Natural killer cell (primary cell): ENCODE measurements at regions not wholly inside any gene's neighbourhood (a gene's known extent, or its start where the extent isn't known, plus 50 kb on each side); places are given as distances from the start of the nearest gene placed in this dataset.

Experiments
- ATAC-seq, 3 donors: fragments of 150-1000 bp in 2 of 3; fragments of 200-7000 bp in 1 of 3; cut with Tn5 transposase; 1 replicate in 1 of 3; 2 replicates in 2 of 3; pipeline ENCODE4 v1.10.0; 2021; ENCODE audit warnings: mild to moderate bottlenecking in 2 of 3, moderate library complexity in 2 of 3
- DNase-seq, 2 donors: peaks; one replicate each; pipeline versions ENCODE4 v3.0.0 to v3.0.0-alpha.2; 2013 to 2021; ENCODE audit warnings: mixed read lengths in 1 of 2
- H3K27ac ChIP-seq: one replicate; pipeline ENCODE4 v1.5.1; 2013; ENCODE audit warnings: mild to moderate bottlenecking, low read length
- H3K27me3 ChIP-seq: one replicate; pipeline ENCODE4 v1.6.1; 2013; ENCODE audit warnings: low read length; ENCODE audit not compliant: control insufficient read depth, insufficient read depth
- H3K36me3 ChIP-seq: one replicate; pipeline ENCODE4 v1.6.1; 2013; ENCODE audit warnings: low read length; ENCODE audit not compliant: control insufficient read depth, insufficient read depth
- H3K4me1 ChIP-seq: one replicate; pipeline ENCODE4 v1.6.1; 2013; ENCODE audit warnings: low read length; ENCODE audit not compliant: control insufficient read depth, insufficient read depth
- H3K4me3 ChIP-seq: one replicate; pipeline ENCODE4 v1.5.1; 2013; ENCODE audit warnings: low read length
- H3K9me3 ChIP-seq: one replicate; pipeline ENCODE4 v1.6.1; 2013; ENCODE audit warnings: low read length; ENCODE audit not compliant: control insufficient read depth, insufficient read depth
- H3K27ac Mint-ChIP-seq, 2 donors: one replicate each; pipeline ENCODE4 v1.8.0; 2022; ENCODE audit warnings: mild to moderate bottlenecking in 2 of 2, mixed read lengths in 2 of 2, moderate library complexity in 1 of 2
- H3K27me3 Mint-ChIP-seq, 2 donors: one replicate each; pipeline ENCODE4 v1.8.0; 2022; ENCODE audit warnings: low read depth in 2 of 2, mixed read lengths in 2 of 2
- H3K36me3 Mint-ChIP-seq: one replicate; pipeline ENCODE4 v1.8.0; 2022; ENCODE audit warnings: mixed read lengths
- H3K4me1 Mint-ChIP-seq, 2 donors: one replicate each; pipeline ENCODE4 v1.8.0; 2022; ENCODE audit warnings: mixed read lengths in 2 of 2
- H3K4me3 Mint-ChIP-seq: one replicate; pipeline ENCODE4 v1.8.0; 2022; ENCODE audit warnings: mild to moderate bottlenecking, moderate library complexity, mixed read lengths
- H3K9me3 Mint-ChIP-seq, 2 donors: one replicate each; pipeline ENCODE4 v1.8.0; 2022; ENCODE audit warnings: mixed read lengths in 2 of 2
- WGBS: methylation state at CpG from one replicate; pipeline ENCODE4 v1.1.7; 2013; ENCODE audit warnings: missing lambda C conversion rate; ENCODE audit not compliant: insufficient coverage; 5-methylcytosine and 5-hydroxymethylcytosine counted together
- intact Hi-C: fragments of 100-400 bp; cut with micrococcal nuclease; formaldehyde crosslinking; loops from one replicate; pipeline ENCODE4 v1.14.2; 2022
- TF ChIP-seq, protein P1 (sequence below): fragments of 200-600 bp; IDR thresholded peaks from one replicate; pipeline ENCODE4 v1.8.0; 2022; ENCODE audit warnings: antibody characterized with exemption

DNA sequence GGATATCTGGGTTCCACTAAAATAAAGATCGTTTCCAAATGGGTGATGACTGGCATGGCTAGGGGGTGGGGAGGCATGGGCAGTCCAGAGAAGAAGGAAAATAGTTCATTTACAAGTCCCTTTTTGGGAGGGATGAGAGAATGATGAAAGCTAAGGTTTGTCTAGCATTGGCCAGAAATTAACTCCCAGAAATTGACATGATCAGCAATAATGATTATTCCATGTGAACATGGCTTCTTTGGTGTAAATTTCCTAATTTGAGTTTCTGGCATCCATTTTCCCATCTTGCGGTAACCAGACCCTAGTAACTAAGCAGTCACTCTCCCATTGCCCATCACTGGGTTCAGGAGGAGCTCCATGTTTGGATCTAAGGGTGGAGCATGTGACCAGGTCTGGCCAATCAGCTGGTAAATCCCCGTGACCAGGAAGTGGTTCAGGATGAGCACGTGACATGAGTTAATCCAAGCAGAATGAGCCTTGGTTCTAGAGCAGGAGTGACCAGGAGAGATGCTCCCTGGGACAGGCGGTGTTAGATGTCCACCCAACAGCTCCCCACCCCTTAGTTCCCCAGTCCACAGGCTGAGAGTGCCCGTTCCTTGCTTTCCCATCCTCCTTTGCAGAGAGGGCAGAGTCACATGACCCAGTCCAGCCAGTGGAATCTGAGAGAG lies 512.7 kb downstream of the PREX1 start:
- Histone ChIP-seq H3K9me3 (no peaks in the 10 kb centered on the region), H3K36me3 (no peaks in the 10 kb centered on the region), H3K4me1 (no peaks in the 10 kb centered on the region), H3K4me3 (no peak overlapping the region), H3K27me3 (no peaks in the 10 kb centered on the region), H3K27ac (no peak overlapping the region)
- Mint-ChIP-seq H3K27ac (no peak overlapping the region), H3K9me3 (no peaks in the 10 kb centered on the region), H3K27me3 (peaks cover 20 to 41% of the 10 kb centered on the region in 2 donors), H3K4me3 (no peak overlapping the region), H3K4me1 (no peaks in the 10 kb centered on the region), H3K36me3 (no peaks in the 10 kb centered on the region)
- 91% methylated on average over 6 of the region's 6 CpGs for WGBS
- TF ChIP-seq, protein P1, sequence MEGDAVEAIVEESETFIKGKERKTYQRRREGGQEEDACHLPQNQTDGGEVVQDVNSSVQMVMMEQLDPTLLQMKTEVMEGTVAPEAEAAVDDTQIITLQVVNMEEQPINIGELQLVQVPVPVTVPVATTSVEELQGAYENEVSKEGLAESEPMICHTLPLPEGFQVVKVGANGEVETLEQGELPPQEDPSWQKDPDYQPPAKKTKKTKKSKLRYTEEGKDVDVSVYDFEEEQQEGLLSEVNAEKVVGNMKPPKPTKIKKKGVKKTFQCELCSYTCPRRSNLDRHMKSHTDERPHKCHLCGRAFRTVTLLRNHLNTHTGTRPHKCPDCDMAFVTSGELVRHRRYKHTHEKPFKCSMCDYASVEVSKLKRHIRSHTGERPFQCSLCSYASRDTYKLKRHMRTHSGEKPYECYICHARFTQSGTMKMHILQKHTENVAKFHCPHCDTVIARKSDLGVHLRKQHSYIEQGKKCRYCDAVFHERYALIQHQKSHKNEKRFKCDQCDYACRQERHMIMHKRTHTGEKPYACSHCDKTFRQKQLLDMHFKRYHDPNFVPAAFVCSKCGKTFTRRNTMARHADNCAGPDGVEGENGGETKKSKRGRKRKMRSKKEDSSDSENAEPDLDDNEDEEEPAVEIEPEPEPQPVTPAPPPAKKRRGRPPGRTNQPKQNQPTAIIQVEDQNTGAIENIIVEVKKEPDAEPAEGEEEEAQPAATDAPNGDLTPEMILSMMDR, result no peak
- DNase-seq (no peak), ATAC-seq (no peak)
- intact Hi-C loops, result no loop called here

DNA sequence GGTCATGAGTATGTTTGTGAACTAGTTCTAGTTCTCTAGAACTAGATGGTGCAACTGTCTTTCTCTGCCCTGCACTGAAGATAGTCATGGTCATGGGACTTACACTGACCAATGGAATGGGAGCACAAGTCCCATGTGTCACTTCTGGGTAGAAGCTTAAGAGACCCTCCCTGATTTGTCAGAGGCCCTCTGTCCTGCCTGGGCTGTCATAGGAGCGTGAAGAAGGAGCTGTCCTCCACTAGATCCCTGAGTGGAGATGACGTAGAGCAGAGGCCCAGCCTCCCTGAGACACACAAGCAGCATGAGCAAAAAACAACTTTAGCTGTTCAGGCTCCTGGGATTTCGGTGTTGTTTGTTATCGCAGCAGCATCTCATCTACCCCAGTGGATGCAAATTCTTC lies 514.5 kb downstream of the PREX1 start:
- no peaks in the 10 kb centered on the region for H3K36me3 ChIP-seq
- no peaks in the 10 kb centered on the region for H3K4me1 ChIP-seq
- 89% methylated on average over 4 of the region's 4 CpGs for WGBS
- H3K27me3 Mint-ChIP-seq, result peaks cover 21 to 42% of the 10 kb centered on the region in 2 donors
- H3K27me3 ChIP-seq, result no peaks in the 10 kb centered on the region
- H3K9me3 ChIP-seq, result no peaks in the 10 kb centered on the region
- intact Hi-C loops, result no loop called here
- no peak overlapping the region for H3K4me3 Mint-ChIP-seq
- no peak overlapping the region for H3K27ac Mint-ChIP-seq
- no peaks in the 10 kb centered on the region for H3K4me1 Mint-ChIP-seq
- H3K36me3 Mint-ChIP-seq, result no peaks in the 10 kb centered on the region
- ATAC-seq (no peak), DNase-seq (no peak)
- H3K27ac ChIP-seq, result no peak overlapping the region
- no peak overlapping the region for H3K4me3 ChIP-seq
- TF ChIP-seq, protein P1, result no peak
- no peaks in the 10 kb centered on the region for H3K9me3 Mint-ChIP-seq

DNA sequence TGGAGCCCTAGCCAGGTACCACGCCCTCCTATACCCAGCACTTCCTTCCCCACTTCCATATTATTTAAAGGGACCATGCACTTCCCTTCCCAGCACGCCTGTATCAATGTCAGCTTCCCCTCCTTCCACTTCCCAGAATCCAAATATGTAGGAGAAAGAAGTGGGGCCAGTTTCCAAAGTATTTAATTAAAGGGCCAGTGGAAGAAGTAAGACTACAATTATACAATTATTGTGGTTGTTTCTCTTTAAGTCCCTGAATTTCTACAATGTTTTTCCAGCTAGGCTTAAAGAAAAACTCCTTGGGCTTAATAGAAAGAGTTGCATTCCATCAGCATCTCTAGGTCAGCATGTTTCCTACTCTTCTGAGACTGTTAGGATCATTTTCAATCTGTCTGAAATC lies 515.8 kb downstream of the PREX1 start:
- H3K36me3 Mint-ChIP-seq, result no peaks in the 10 kb centered on the region
- H3K27me3 Mint-ChIP-seq, result peaks cover 15 to 34% of the 10 kb centered on the region in 2 donors
- H3K9me3 Mint-ChIP-seq, result no peaks in the 10 kb centered on the region
- no peak overlapping the region for H3K4me3 Mint-ChIP-seq
- H3K4me3 ChIP-seq, result no peak overlapping the region
- H3K4me1 ChIP-seq, result no peaks in the 10 kb centered on the region
- no peaks in the 10 kb centered on the region for H3K4me1 Mint-ChIP-seq
- DNase-seq, result no peak
- ATAC-seq, result no peak
- intact Hi-C loops, result no loop called here
- H3K27ac ChIP-seq, result no peak overlapping the region
- H3K9me3 ChIP-seq, result no peaks in the 10 kb centered on the region
- H3K27ac Mint-ChIP-seq, result no peak overlapping the region
- H3K36me3 ChIP-seq, result no peaks in the 10 kb centered on the region
- no peaks in the 10 kb centered on the region for H3K27me3 ChIP-seq
- 70% methylated on average over 1 of the region's 2 CpGs for WGBS
- TF ChIP-seq, protein P1, result no peak

DNA sequence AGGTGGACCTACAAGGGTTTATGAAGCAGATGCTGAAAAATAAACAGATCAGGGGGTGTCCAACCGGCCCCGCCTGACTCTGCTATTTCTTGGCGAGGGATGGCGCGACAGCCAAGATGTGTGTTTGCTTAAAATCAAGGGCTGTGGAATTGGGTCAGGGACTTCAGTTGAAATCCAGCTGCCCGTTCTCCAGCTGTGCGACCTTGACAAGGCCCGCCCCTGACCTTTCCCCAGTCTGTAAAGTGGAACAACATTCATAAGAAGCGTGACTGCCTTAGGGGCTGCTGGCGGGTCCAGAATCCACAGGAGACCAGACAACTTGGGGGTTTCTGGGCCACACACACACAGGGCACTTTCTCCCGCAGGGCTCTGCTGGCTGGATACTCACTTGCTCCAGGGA lies 517.5 kb downstream of the PREX1 start:
- ATAC-seq, result no peak
- Histone ChIP-seq H3K4me3 (no peak overlapping the region), H3K4me1 (no peaks in the 10 kb centered on the region), H3K27ac (no peak overlapping the region), H3K9me3 (no peaks in the 10 kb centered on the region), H3K36me3 (no peaks in the 10 kb centered on the region), H3K27me3 (no peaks in the 10 kb centered on the region)
- 94% methylated on average over 11 of the region's 11 CpGs for WGBS
- TF ChIP-seq, protein P1, result no peak
- H3K36me3 Mint-ChIP-seq, result no peaks in the 10 kb centered on the region
- H3K27me3 Mint-ChIP-seq, result peaks cover 11 to 28% of the 10 kb centered on the region in 2 donors
- intact Hi-C loops, result no loop called here
- H3K4me3 Mint-ChIP-seq, result no peak overlapping the region
- DNase-seq, result no peak
- no peaks in the 10 kb centered on the region for H3K9me3 Mint-ChIP-seq
- H3K27ac Mint-ChIP-seq, result no peak overlapping the region
- no peaks in the 10 kb centered on the region for H3K4me1 Mint-ChIP-seq
